HG02798 (cell line): ENCODE measurements at regions not wholly inside any gene's neighbourhood (a gene's known extent, or its start where the extent isn't known, plus 50 kb on each side); places are given as distances from the start of the nearest gene placed in this dataset.

Experiments used
- ATAC-seq: cut with Tn5 transposase; IDR thresholded peaks from one replicate; pipeline ENCODE4 v1.9.1; 2021; ENCODE audit warnings: mild to moderate bottlenecking; ENCODE audit not compliant: unreplicated experiment, poor library complexity

GRCh38 chr2:204445149-204445548 lies 100.1 kb upstream of the PARD3B start:
- ATAC-seq: no peak

GRCh38 chr2:204447722-204448121 lies 97.6 kb upstream of the PARD3B start:
- ATAC-seq: no peak

- ATAC-seq: no peak
Observed at GRCh38 chr2:204449977-204450376, 95.3 kb upstream of the PARD3B start.

GRCh38 chr2:204451766-204452165 lies 93.5 kb upstream of the PARD3B start:
- ATAC-seq: no peak

- no peak for ATAC-seq
Observed at GRCh38 chr2:204452464-204453023, 92.7 kb upstream of the PARD3B start.

- ATAC-seq: no peak
Observed at GRCh38 chr2:204453730-204454167, 91.5 kb upstream of the PARD3B start.

GRCh38 chr2:204454672-204455380 lies 90.4 kb upstream of the PARD3B start:
- no peak for ATAC-seq

GRCh38 chr2:204468746-204469429 lies 76.4 kb upstream of the PARD3B start:
- no peak for ATAC-seq

GRCh38 chr2:204470178-204470620 lies 75.1 kb upstream of the PARD3B start:
- ATAC-seq: no peak

GRCh38 chr2:204470621-204471196 lies 74.6 kb upstream of the PARD3B start:
- ATAC-seq: no peak

GRCh38 chr2:204472375-204472774 lies 72.9 kb upstream of the PARD3B start:
- ATAC-seq: no peak

GRCh38 chr2:204473224-204473623 lies 72.1 kb upstream of the PARD3B start:
- ATAC-seq: no peak

- no peak for ATAC-seq
Observed at GRCh38 chr2:204475399-204475798, 69.9 kb upstream of the PARD3B start.

GRCh38 chr2:204477358-204477950 lies 67.8 kb upstream of the PARD3B start:
- no peak for ATAC-seq

GRCh38 chr2:204479557-204479956 lies 65.7 kb upstream of the PARD3B start:
- ATAC-seq: no peak

GRCh38 chr2:204480676-204481075 lies 64.6 kb upstream of the PARD3B start:
- ATAC-seq: no peak

- no peak for ATAC-seq
Observed at GRCh38 chr2:204483608-204484081, 61.6 kb upstream of the PARD3B start.

GRCh38 chr2:204486321-204486720 lies 59.0 kb upstream of the PARD3B start:
- no peak for ATAC-seq

GRCh38 chr2:204486805-204487204 lies 58.5 kb upstream of the PARD3B start:
- no peak for ATAC-seq

GRCh38 chr2:204487447-204488229 lies 57.6 kb upstream of the PARD3B start:
- no peak for ATAC-seq
